Neural progenitor cell (in vitro differentiated cells): ENCODE measurements at regions not wholly inside any gene's neighbourhood (a gene's known extent, or its start where the extent isn't known, plus 50 kb on each side); places are given as distances from the start of the nearest gene placed in this dataset.

Experiments
- DNase-seq: peaks from one replicate; pipeline ENCODE4 v3.0.0-alpha.2; 2016; ENCODE audit warnings: low spot score
- H2AFZ ChIP-seq: fragments of 200-600 bp; sonication (generic); replicated peaks from 2 replicates; pipeline ENCODE4 v1.6.1; 2016; ENCODE audit warnings: antibody characterized with exemption
- H3F3A ChIP-seq: fragments of 200-600 bp; sonication (generic); 2 replicates; pipeline ENCODE4 v1.6.1; 2016; ENCODE audit warnings: antibody characterized with exemption, low read depth
- H3K27ac ChIP-seq: fragments of 200-600 bp; sonication (generic); 2 replicates; pipeline ENCODE4 v1.5.1; 2016; ENCODE audit warnings: mild to moderate bottlenecking
- H3K27me3 ChIP-seq: fragments of 200-600 bp; sonication (generic); 2 replicates; pipeline ENCODE4 v1.6.1; 2016; ENCODE audit warnings: mild to moderate bottlenecking, moderate library complexity
- H3K36me3 ChIP-seq: fragments of 200-600 bp; sonication (generic); 2 replicates; pipeline ENCODE4 v1.5.1; 2016
- H3K4me1 ChIP-seq: fragments of 200-600 bp; sonication (generic); 2 replicates; pipeline ENCODE4 v1.6.1; 2016; ENCODE audit warnings: mixed run types
- H3K4me2 ChIP-seq: fragments of 200-600 bp; sonication (generic); 2 replicates; pipeline ENCODE4 v1.6.1; 2016
- H3K4me3 ChIP-seq: fragments of 200-600 bp; sonication (generic); 2 replicates; pipeline ENCODE4 v1.5.1; 2016
- H3K79me2 ChIP-seq: fragments of 200-600 bp; sonication (generic); 2 replicates; pipeline ENCODE4 v1.6.1; 2016; ENCODE audit warnings: low read depth
- H3K9ac ChIP-seq: fragments of 200-600 bp; sonication (generic); 2 replicates; pipeline ENCODE4 v1.6.1; 2016
- H3K9me3 ChIP-seq: fragments of 200-600 bp; sonication (generic); 2 replicates; pipeline ENCODE4 v1.5.1; 2016; ENCODE audit warnings: low read depth
- H4K20me1 ChIP-seq: fragments of 200-600 bp; sonication (generic); 2 replicates; pipeline ENCODE4 v1.6.1; 2016; ENCODE audit warnings: low read depth
- H3K27ac Mint-ChIP-seq: 3 replicates; pipeline ENCODE4 v1.8.0; 2021; ENCODE audit warnings: mixed read lengths
- H3K27me3 Mint-ChIP-seq: 2 replicates; pipeline ENCODE4 v1.8.0; 2022; ENCODE audit warnings: low read depth, mild to moderate bottlenecking, inconsistent platforms, moderate library complexity, mixed read lengths; ENCODE audit not compliant: insufficient read depth
- H3K36me3 Mint-ChIP-seq: 3 replicates; pipeline ENCODE4 v1.8.0; 2021; ENCODE audit warnings: mixed read lengths
- H3K4me1 Mint-ChIP-seq: 3 replicates; pipeline ENCODE4 v1.8.0; 2021; ENCODE audit warnings: mixed read lengths
- H3K4me3 Mint-ChIP-seq: 3 replicates; pipeline ENCODE4 v1.8.0; 2021; ENCODE audit warnings: mild to moderate bottlenecking, moderate library complexity, mixed read lengths
- H3K9me3 Mint-ChIP-seq: 3 replicates; pipeline ENCODE4 v1.8.0; 2020; ENCODE audit warnings: mixed read lengths
- CTCF ChIP-seq: fragments of 200-600 bp; sonication (generic); IDR thresholded peaks from 2 replicates; pipeline ENCODE4 v1.5.1; 2017; ENCODE audit warnings: antibody characterized with exemption, mild to moderate bottlenecking
- EZH2 ChIP-seq: fragments of 200-600 bp; sonication (generic); IDR thresholded peaks from 2 replicates; pipeline ENCODE4 v1.6.1; 2017; ENCODE audit warnings: antibody characterized with exemption, mild to moderate bottlenecking, moderate library complexity
- EZH2phosphoT487 ChIP-seq: fragments of 200-600 bp; sonication (generic); IDR thresholded peaks from 2 replicates; pipeline ENCODE4 v1.6.1; 2017; ENCODE audit warnings: antibody characterized with exemption

- Histone ChIP-seq H3K4me2 (no peak overlapping the region), H3F3A (peaks cover 4% of the 10 kb centered on the region), H2AFZ (no peak overlapping the region), H3K27me3 (no peaks in the 10 kb centered on the region), H3K4me1 (no peaks in the 10 kb centered on the region), H3K4me3 (no peak overlapping the region), H3K36me3 (no peaks in the 10 kb centered on the region), H3K9ac (no peak overlapping the region), H4K20me1 (no peaks in the 10 kb centered on the region), H3K79me2 (no peaks in the 10 kb centered on the region), H3K27ac (no peak overlapping the region), H3K9me3 (no peaks in the 10 kb centered on the region)
- no peaks in the 10 kb centered on the region for H3K36me3 Mint-ChIP-seq
- peaks cover 8% of the 10 kb centered on the region for H3K9me3 Mint-ChIP-seq
- no peak overlapping the region for H3K27ac Mint-ChIP-seq
- TF ChIP-seq EZH2 (no peak), CTCF (no peak), EZH2phosphoT487 (no peak)
- no peak for DNase-seq
- no peaks in the 10 kb centered on the region for H3K4me1 Mint-ChIP-seq
- no peaks in the 10 kb centered on the region for H3K27me3 Mint-ChIP-seq
- no peak overlapping the region for H3K4me3 Mint-ChIP-seq
Measured at GRCh38 chr5:166091931-166092330, 2199.5 kb upstream of the WWC1 start.

GRCh38 chr5:166093312-166093711 lies 2198.1 kb upstream of the WWC1 start:
- no peaks in the 10 kb centered on the region for H3K79me2 ChIP-seq
- no peaks in the 10 kb centered on the region for H3K36me3 Mint-ChIP-seq
- no peaks in the 10 kb centered on the region for H3K9me3 ChIP-seq
- TF ChIP-seq EZH2: no peak
- no peak for TF ChIP-seq EZH2phosphoT487
- no peak for TF ChIP-seq CTCF
- no peak for DNase-seq
- no peak overlapping the region for H3K9ac ChIP-seq
- H3K4me3 Mint-ChIP-seq: no peak overlapping the region
- H3K27ac Mint-ChIP-seq: no peak overlapping the region
- H2AFZ ChIP-seq: no peak overlapping the region
- no peak overlapping the region for H3K4me3 ChIP-seq
- H3K9me3 Mint-ChIP-seq: peaks cover 8% of the 10 kb centered on the region
- peaks cover 1% of the 10 kb centered on the region for H3F3A ChIP-seq
- H3K4me2 ChIP-seq: no peak overlapping the region
- no peaks in the 10 kb centered on the region for H4K20me1 ChIP-seq
- H3K36me3 ChIP-seq: no peaks in the 10 kb centered on the region
- H3K4me1 ChIP-seq: no peaks in the 10 kb centered on the region
- H3K27me3 ChIP-seq: no peaks in the 10 kb centered on the region
- H3K4me1 Mint-ChIP-seq: no peaks in the 10 kb centered on the region
- no peak overlapping the region for H3K27ac ChIP-seq
- H3K27me3 Mint-ChIP-seq: no peaks in the 10 kb centered on the region

GRCh38 chr5:166102947-166103346 lies 2188.5 kb upstream of the WWC1 start:
- Histone ChIP-seq H3K9ac (no peak overlapping the region), H3K4me1 (no peaks in the 10 kb centered on the region), H3K4me3 (no peak overlapping the region), H3K27me3 (no peaks in the 10 kb centered on the region), H3F3A (no peaks in the 10 kb centered on the region), H3K9me3 (no peaks in the 10 kb centered on the region), H3K36me3 (no peaks in the 10 kb centered on the region), H2AFZ (no peak overlapping the region), H3K4me2 (no peak overlapping the region), H3K27ac (no peak overlapping the region), H4K20me1 (no peaks in the 10 kb centered on the region), H3K79me2 (no peaks in the 10 kb centered on the region)
- no peak overlapping the region for H3K27ac Mint-ChIP-seq
- no peak overlapping the region for H3K4me3 Mint-ChIP-seq
- TF ChIP-seq CTCF: no peak
- no peak for TF ChIP-seq EZH2phosphoT487
- no peak for TF ChIP-seq EZH2
- H3K27me3 Mint-ChIP-seq: no peaks in the 10 kb centered on the region
- no peaks in the 10 kb centered on the region for H3K4me1 Mint-ChIP-seq
- peaks cover 2% of the 10 kb centered on the region for H3K36me3 Mint-ChIP-seq
- H3K9me3 Mint-ChIP-seq: peaks cover 17% of the 10 kb centered on the region
- no peak for DNase-seq

- H3K27ac Mint-ChIP-seq: no peak overlapping the region
- no peaks in the 10 kb centered on the region for H3F3A ChIP-seq
Measured at GRCh38 chr5:166111021-166111420, 2180.4 kb upstream of the WWC1 start.

More at GRCh38 chr5:166111021-166111420, 2180.4 kb upstream of the WWC1 start:
- no peaks in the 10 kb centered on the region for H4K20me1 ChIP-seq
- no peaks in the 10 kb centered on the region for H3K27me3 Mint-ChIP-seq
- no peak overlapping the region for H3K27ac ChIP-seq
- H3K79me2 ChIP-seq: no peaks in the 10 kb centered on the region
- H3K4me1 Mint-ChIP-seq: peaks cover 3% of the 10 kb centered on the region
- H3K36me3 Mint-ChIP-seq: no peaks in the 10 kb centered on the region
- H3K4me2 ChIP-seq: no peak overlapping the region
- H3K9ac ChIP-seq: no peak overlapping the region
- no peaks in the 10 kb centered on the region for H3K9me3 ChIP-seq
- no peak overlapping the region for H3K4me3 ChIP-seq
- DNase-seq: no peak
- H2AFZ ChIP-seq: no peak overlapping the region
- TF ChIP-seq EZH2: no peak
- TF ChIP-seq CTCF: no peak
- no peak for TF ChIP-seq EZH2phosphoT487
- H3K4me3 Mint-ChIP-seq: no peak overlapping the region
- no peaks in the 10 kb centered on the region for H3K36me3 ChIP-seq
- H3K9me3 Mint-ChIP-seq: peaks cover 3% of the 10 kb centered on the region
- H3K27me3 ChIP-seq: no peaks in the 10 kb centered on the region
- H3K4me1 ChIP-seq: peaks cover 4% of the 10 kb centered on the region
